WTC11 (cell line): ENCODE measurements at regions not wholly inside any gene's neighbourhood (a gene's known extent, or its start where the extent isn't known, plus 50 kb on each side); places are given as distances from the start of the nearest gene placed in this dataset.

Source experiments
- ATAC-seq: fragments of 200-7000 bp; cut with Tn5 transposase; 2 replicates; pipeline ENCODE4 v1.10.0; 2021; ENCODE audit warnings: mild to moderate bottlenecking, moderate library complexity
- CTCF ChIA-PET: fragments of 300-600 bp; sonication (Branson Sonifier 250); formaldehyde crosslinking; loops from one replicate; lab custom pipeline; 2021; ENCODE audit warnings: antibody characterized with exemption; lab: Charles Lee
- POLR2A ChIA-PET: fragments of 350-600 bp; sonication (Branson Sonifier 250); formaldehyde crosslinking; loops from one replicate; lab custom pipeline; 2021; ENCODE audit warnings: antibody characterized with exemption; lab: Charles Lee
- DNase-seq: peaks from one replicate; pipeline ENCODE4 v3.0.0; 2021; ENCODE audit warnings: low spot score
- H3K27ac Mint-ChIP-seq: 2 replicates; pipeline ENCODE4 v1.8.0; 2021; ENCODE audit warnings: mixed read lengths
- H3K27me3 Mint-ChIP-seq: 2 replicates; pipeline ENCODE4 v1.8.0; 2021; ENCODE audit warnings: low read depth, mild to moderate bottlenecking, moderate library complexity, mixed read lengths
- H3K36me3 Mint-ChIP-seq: 2 replicates; pipeline ENCODE4 v1.8.0; 2021; ENCODE audit warnings: mixed read lengths
- H3K4me1 Mint-ChIP-seq: 2 replicates; pipeline ENCODE4 v1.8.0; 2022; ENCODE audit warnings: mixed read lengths
- H3K4me3 Mint-ChIP-seq: 2 replicates; pipeline ENCODE4 v1.8.0; 2021; ENCODE audit warnings: mild to moderate bottlenecking, moderate library complexity, mixed read lengths
- H3K9me3 Mint-ChIP-seq: 2 replicates; pipeline ENCODE4 v1.8.0; 2021; ENCODE audit warnings: mixed read lengths
- CBFB ChIP-seq: sonication (generic); formaldehyde crosslinking; IDR thresholded peaks from 2 replicates; pipeline ENCODE4 v1.8.1; 2022; ENCODE audit warnings: mild to moderate bottlenecking, low read depth, missing genetic modification reagents
- CREB1 ChIP-seq: sonication (generic); formaldehyde crosslinking; IDR thresholded peaks from 2 replicates; pipeline ENCODE4 v1.8.0; 2023; ENCODE audit warnings: mild to moderate bottlenecking, missing genetic modification reagents
- E2F1 ChIP-seq: sonication (generic); formaldehyde crosslinking; IDR thresholded peaks from 2 replicates; pipeline ENCODE4 v1.8.0; 2022; ENCODE audit warnings: mild to moderate bottlenecking, missing genetic modification reagents
- E2F5 ChIP-seq: sonication (generic); formaldehyde crosslinking; IDR thresholded peaks from 2 replicates; pipeline ENCODE4 v1.8.1; 2022; ENCODE audit warnings: mild to moderate bottlenecking, moderate library complexity, missing genetic modification reagents
- ELF4 ChIP-seq: sonication (generic); formaldehyde crosslinking; IDR thresholded peaks from 2 replicates; pipeline ENCODE4 v1.8.1; 2022; ENCODE audit warnings: low read depth, mild to moderate bottlenecking, moderate library complexity, missing genetic modification reagents
- ETV6 ChIP-seq: sonication (generic); formaldehyde crosslinking; IDR thresholded peaks from 2 replicates; pipeline ENCODE4 v1.8.1; 2022; ENCODE audit warnings: mild to moderate bottlenecking, missing genetic modification reagents
- FOXJ3 ChIP-seq: sonication (generic); formaldehyde crosslinking; IDR thresholded peaks from 2 replicates; pipeline ENCODE4 v1.9.0; 2021; ENCODE audit warnings: missing genetic modification reagents, mild to moderate bottlenecking, borderline replicate concordance
- HMGXB4 ChIP-seq: sonication (generic); formaldehyde crosslinking; IDR thresholded peaks from 2 replicates; pipeline ENCODE4 v1.8.1; 2023; ENCODE audit warnings: mild to moderate bottlenecking, moderate library complexity, missing genetic modification reagents
- MLX ChIP-seq: sonication (generic); formaldehyde crosslinking; IDR thresholded peaks from 2 replicates; pipeline ENCODE4 v1.8.1; 2023; ENCODE audit warnings: mild to moderate bottlenecking, missing genetic modification reagents, moderate library complexity
- NR3C1 ChIP-seq: sonication (generic); formaldehyde crosslinking; conservative IDR thresholded peaks from 2 replicates; pipeline ENCODE4 v1.8.1; 2023; ENCODE audit warnings: low read depth, mild to moderate bottlenecking, missing genetic modification reagents
- RELA ChIP-seq: sonication (generic); formaldehyde crosslinking; IDR thresholded peaks from 2 replicates; pipeline ENCODE4 v1.8.1; 2022; ENCODE audit warnings: missing genetic modification reagents, mild to moderate bottlenecking, borderline replicate concordance
- SMAD4 ChIP-seq: sonication (generic); formaldehyde crosslinking; IDR thresholded peaks from 2 replicates; pipeline ENCODE4 v1.8.0; 2022; ENCODE audit warnings: mild to moderate bottlenecking, missing genetic modification reagents
- SOX15 ChIP-seq: fragments of 250-450 bp; sonication (Bioruptor Pico); IDR thresholded peaks from 2 replicates; pipeline ENCODE4 v1.9.0; 2021; ENCODE audit warnings: mild to moderate bottlenecking
- TP53 ChIP-seq: sonication (generic); formaldehyde crosslinking; IDR thresholded peaks from 2 replicates; pipeline ENCODE4 v1.8.1; 2023; ENCODE audit warnings: mild to moderate bottlenecking, missing genetic modification reagents
- USF1 ChIP-seq: sonication (generic); formaldehyde crosslinking; IDR thresholded peaks from 2 replicates; pipeline ENCODE4 v1.8.0; 2022; ENCODE audit warnings: mild to moderate bottlenecking, missing genetic modification reagents
- ZBTB21 ChIP-seq: sonication (generic); formaldehyde crosslinking; IDR thresholded peaks from 2 replicates; pipeline ENCODE4 v1.8.1; 2023; ENCODE audit warnings: mild to moderate bottlenecking, missing genetic modification reagents, borderline replicate concordance
- ZNF138 ChIP-seq: sonication (generic); formaldehyde crosslinking; conservative IDR thresholded peaks from 2 replicates; pipeline ENCODE4 v1.8.1; 2022; ENCODE audit warnings: mild to moderate bottlenecking, moderate library complexity, missing genetic modification reagents
- ZNF281 ChIP-seq: sonication (generic); formaldehyde crosslinking; IDR thresholded peaks from 2 replicates; pipeline ENCODE4 v1.8.0; 2023; ENCODE audit warnings: mild to moderate bottlenecking, missing genetic modification reagents
- ZNF423 ChIP-seq: fragments of 250-450 bp; sonication (Bioruptor Pico); IDR thresholded peaks from 2 replicates; pipeline ENCODE4 v2.1.2; 2022; ENCODE audit warnings: mild to moderate bottlenecking, moderate library complexity

- ATAC-seq (no peak), DNase-seq (no peak)
- POLR2A ChIA-PET: no interaction called here
- TF ChIP-seq ZNF423 (no peak), CREB1 (CRISPR knock-in tag) (no peak)
- Mint-ChIP-seq H3K27ac (no peak overlapping the region), H3K9me3 (peaks cover 16% of the 10 kb centered on the region), H3K27me3 (no peaks in the 10 kb centered on the region; the same call in 1 of the 2 replicates), H3K4me1 (no peaks in the 10 kb centered on the region), H3K4me3 (no peak overlapping the region), H3K36me3 (peaks cover 2% of the 10 kb centered on the region; the same call in 1 of the 2 replicates)
- CTCF ChIA-PET: no interaction called here
Measured at GRCh38 chr7:23913016-23913415, 203.0 kb downstream of the STK31 start.

- Mint-ChIP-seq H3K27ac (no peak overlapping the region), H3K4me1 (0 out of 2 replicates have a peak, but pooled peaks cover 2% of the 10 kb centered on the region), H3K27me3 (peaks cover 4% of the 10 kb centered on the region), H3K9me3 (peaks cover 16% of the 10 kb centered on the region), H3K36me3 (peaks cover 2% of the 10 kb centered on the region; the same call in 1 of the 2 replicates), H3K4me3 (no peak overlapping the region)
- no peak for ATAC-seq
- CTCF ChIA-PET: no interaction called here
- no peak for DNase-seq
- TF ChIP-seq CBFB (CRISPR knock-in tag) (no peak), ELF4 (CRISPR knock-in tag) (no peak), ETV6 (CRISPR knock-in tag) (no peak), E2F1 (CRISPR knock-in tag) (no peak), NR3C1 (CRISPR knock-in tag) (no peak), ZBTB21 (CRISPR knock-in tag) (no peak), E2F5 (no peak), RELA (CRISPR knock-in tag) (no peak), HMGXB4 (CRISPR knock-in tag) (no peak), ZNF138 (CRISPR knock-in tag) (no peak), FOXJ3 (CRISPR knock-in tag) (no peak), ZNF281 (CRISPR knock-in tag) (no peak), USF1 (CRISPR knock-in tag) (no peak), TP53 (CRISPR knock-in tag) (no peak), SOX15 (CRISPR knock-in tag) (no peak), SMAD4 (no peak), MLX (CRISPR knock-in tag) (no peak)
- POLR2A ChIA-PET: no interaction called here
Measured at GRCh38 chr7:23915236-23915635, 205.2 kb downstream of the STK31 start.
